ENCODE measurements at regions not wholly inside any gene's neighbourhood (a gene's known extent, or its start where the extent isn't known, plus 50 kb on each side); places are given as distances from the start of the nearest gene placed in this dataset.

GRCh38 chr12:76247026-76247646, 101.1 kb downstream of the BBS10 start:
- Mint-ChIP-seq H3K9me3 (no peaks in the 10 kb centered on the region), H3K36me3 (ENCODE audit: low read depth) (no peaks in the 10 kb centered on the region), H3K27ac (no peak overlapping the region), H3K4me1 (ENCODE audit: low read depth) (no peaks in the 10 kb centered on the region), H3K27me3 (peaks cover 25% of the 10 kb centered on the region), H3K4me3 (no peak overlapping the region)

DNA sequence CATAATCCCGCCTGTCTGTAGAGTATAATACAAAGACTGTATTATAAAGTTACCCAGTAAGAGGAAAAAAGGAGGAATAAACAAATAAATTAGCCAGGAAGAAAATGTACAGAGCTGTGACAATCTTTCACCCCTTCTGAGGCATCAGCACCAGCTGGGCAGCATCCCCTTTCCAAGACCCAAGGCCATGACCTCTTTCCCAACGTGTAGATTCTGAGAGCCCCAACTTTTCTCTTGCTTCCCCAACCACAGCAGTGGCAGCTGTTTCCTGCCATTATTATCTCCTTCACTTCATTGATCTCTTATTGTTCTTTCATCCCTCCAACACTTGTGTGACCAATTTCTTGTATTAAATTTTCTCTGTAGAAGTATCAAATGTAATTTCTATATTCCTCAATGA, 101.6 kb downstream of the BBS10 start:
- no peaks in the 10 kb centered on the region for H3K9me3 Mint-ChIP-seq
- peaks cover 24% of the 10 kb centered on the region for H3K27me3 Mint-ChIP-seq
- no peak overlapping the region for H3K27ac Mint-ChIP-seq
- H3K4me3 Mint-ChIP-seq = no peak overlapping the region
- H3K36me3 Mint-ChIP-seq (ENCODE audit: low read depth) = no peaks in the 10 kb centered on the region
- H3K4me1 Mint-ChIP-seq (ENCODE audit: low read depth) = no peaks in the 10 kb centered on the region

- Mint-ChIP-seq H3K4me1 (ENCODE audit: low read depth) (no peaks in the 10 kb centered on the region), H3K27ac (no peak overlapping the region), H3K4me3 (no peak overlapping the region), H3K27me3 (peaks cover 15% of the 10 kb centered on the region), H3K36me3 (ENCODE audit: low read depth) (no peaks in the 10 kb centered on the region), H3K9me3 (no peaks in the 10 kb centered on the region)
Observed at GRCh38 chr12:76244300-76244699, 103.9 kb downstream of the BBS10 start.

DNA sequence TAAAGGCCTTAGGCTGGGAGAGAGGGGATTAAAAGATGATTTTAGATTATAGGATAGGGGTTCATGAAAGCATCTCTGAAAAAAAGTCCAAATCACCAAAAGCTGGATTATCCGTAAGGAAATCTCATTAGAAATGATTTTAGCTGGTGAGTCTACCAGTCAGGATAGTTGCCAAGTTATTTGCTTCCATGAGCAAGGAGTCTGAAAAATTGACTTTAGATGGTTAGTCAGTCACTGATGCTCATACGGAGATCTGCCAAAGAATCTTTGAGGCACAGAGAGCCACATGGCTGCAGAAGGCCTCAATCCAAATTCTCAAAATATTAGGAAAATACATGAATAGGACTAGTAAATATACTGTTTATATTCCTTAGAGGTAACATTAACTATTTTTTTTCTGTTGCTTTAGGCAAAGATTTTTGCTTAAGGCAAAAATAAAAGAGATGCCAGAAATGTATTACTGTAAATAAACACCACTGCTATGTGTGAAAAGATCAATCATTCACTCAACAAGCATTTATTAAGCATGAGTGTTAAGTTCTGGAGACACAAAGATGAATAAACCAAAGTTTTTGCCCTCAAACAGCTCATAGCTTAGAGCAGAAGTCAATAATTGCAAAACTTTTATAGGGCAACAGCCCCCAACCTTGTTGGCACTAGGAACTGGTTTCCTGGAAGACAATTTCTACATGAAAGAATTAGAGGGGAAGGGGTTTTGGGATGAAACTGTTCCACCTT, 105.2 kb downstream of the BBS10 start:
- no peaks in the 10 kb centered on the region for H3K36me3 Mint-ChIP-seq (ENCODE audit: low read depth)
- H3K27ac Mint-ChIP-seq = no peak overlapping the region
- H3K9me3 Mint-ChIP-seq = no peaks in the 10 kb centered on the region
- H3K4me1 Mint-ChIP-seq (ENCODE audit: low read depth) = peaks cover 9% of the 10 kb centered on the region
- peaks cover 10% of the 10 kb centered on the region for H3K27me3 Mint-ChIP-seq
- no peak overlapping the region for H3K4me3 Mint-ChIP-seq

DNA sequence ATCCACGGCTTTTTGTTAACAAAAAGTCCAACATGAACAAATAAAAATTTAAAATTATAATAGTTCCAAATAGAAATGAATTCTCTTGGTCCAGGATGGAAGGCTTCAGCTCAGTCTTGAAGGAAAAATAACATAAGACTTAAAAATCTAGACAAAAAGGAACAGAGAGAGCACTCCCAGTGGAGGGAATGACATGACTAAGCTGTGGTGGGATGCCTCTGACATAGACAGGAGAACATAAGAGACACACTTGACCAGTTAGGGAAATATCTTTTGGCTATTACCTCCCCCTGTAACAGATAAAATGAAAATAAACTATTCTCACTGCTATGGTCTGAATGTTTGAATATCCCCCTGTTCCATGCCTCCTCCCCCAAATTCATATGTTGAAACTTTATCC, 106.8 kb downstream of the BBS10 start:
- Mint-ChIP-seq H3K9me3 (no peaks in the 10 kb centered on the region), H3K4me3 (no peak overlapping the region), H3K36me3 (ENCODE audit: low read depth) (no peaks in the 10 kb centered on the region), H3K27me3 (peaks cover 5% of the 10 kb centered on the region), H3K27ac (no peak overlapping the region), H3K4me1 (ENCODE audit: low read depth) (peaks cover 17% of the 10 kb centered on the region)

DNA sequence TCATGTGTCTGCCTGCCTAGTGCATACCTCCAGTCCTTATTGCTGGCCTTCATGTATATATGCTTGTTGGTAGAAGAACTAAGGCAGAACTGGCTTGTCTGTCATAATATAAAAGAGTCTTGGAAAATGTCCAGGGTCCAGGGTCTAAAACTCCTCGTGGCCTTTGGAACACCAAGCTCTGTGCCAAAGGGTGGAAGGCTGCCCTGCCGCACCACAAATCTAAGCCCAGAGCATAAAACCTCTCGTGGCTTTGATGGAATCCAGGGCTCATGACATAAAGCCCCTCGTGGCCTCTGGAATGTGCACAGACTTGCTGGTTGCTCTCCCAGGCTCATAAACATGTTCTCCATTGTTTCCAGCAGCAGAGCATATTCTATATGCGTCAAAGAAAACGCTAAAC, 107.9 kb downstream of the BBS10 start:
- H3K27me3 Mint-ChIP-seq = peaks cover 4% of the 10 kb centered on the region
- no peak overlapping the region for H3K27ac Mint-ChIP-seq
- no peaks in the 10 kb centered on the region for H3K36me3 Mint-ChIP-seq (ENCODE audit: low read depth)
- no peak overlapping the region for H3K4me3 Mint-ChIP-seq
- peaks cover 17% of the 10 kb centered on the region for H3K4me1 Mint-ChIP-seq (ENCODE audit: low read depth)
- H3K9me3 Mint-ChIP-seq = no peaks in the 10 kb centered on the region

- Mint-ChIP-seq H3K27ac (no peak overlapping the region), H3K4me1 (ENCODE audit: low read depth) (peaks cover 17% of the 10 kb centered on the region), H3K9me3 (no peaks in the 10 kb centered on the region), H3K4me3 (no peak overlapping the region), H3K27me3 (no peaks in the 10 kb centered on the region), H3K36me3 (ENCODE audit: low read depth) (no peaks in the 10 kb centered on the region)
Observed at GRCh38 chr12:76238688-76239087, 109.5 kb downstream of the BBS10 start.

DNA sequence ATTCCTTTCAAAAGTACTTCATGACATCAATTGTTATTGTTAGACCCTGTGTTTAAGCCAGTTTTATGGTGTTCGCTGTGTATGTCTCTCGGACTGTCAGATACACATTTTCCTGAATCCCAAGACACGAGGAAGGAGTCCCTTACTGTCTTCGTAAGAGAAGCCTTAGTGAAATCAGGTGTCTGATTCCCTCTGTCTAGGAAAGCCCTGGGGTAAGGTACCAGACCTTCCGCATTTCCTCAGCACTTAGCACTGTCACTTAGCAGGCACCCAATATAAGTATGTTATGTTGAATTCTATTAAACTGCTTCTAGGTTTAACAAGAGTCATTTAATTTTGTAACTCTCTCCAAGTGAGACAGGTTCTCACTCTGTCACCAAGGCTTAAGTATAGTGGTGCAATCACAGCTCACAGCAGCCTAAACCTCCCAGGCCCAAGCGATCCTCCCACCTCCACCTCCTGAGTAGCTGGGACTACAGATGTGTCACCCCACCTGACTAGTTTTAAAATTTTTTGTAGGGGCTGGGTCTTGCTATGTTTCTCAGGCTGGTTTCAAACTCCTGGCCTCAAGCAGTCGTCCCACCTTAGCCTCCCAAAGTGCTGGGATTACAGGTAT, 111.0 kb downstream of the BBS10 start:
- H3K27ac Mint-ChIP-seq = no peak overlapping the region
- no peaks in the 10 kb centered on the region for H3K27me3 Mint-ChIP-seq
- H3K9me3 Mint-ChIP-seq = no peaks in the 10 kb centered on the region
- no peaks in the 10 kb centered on the region for H3K36me3 Mint-ChIP-seq (ENCODE audit: low read depth)
- peaks cover 17% of the 10 kb centered on the region for H3K4me1 Mint-ChIP-seq (ENCODE audit: low read depth)
- H3K4me3 Mint-ChIP-seq = no peak overlapping the region

DNA sequence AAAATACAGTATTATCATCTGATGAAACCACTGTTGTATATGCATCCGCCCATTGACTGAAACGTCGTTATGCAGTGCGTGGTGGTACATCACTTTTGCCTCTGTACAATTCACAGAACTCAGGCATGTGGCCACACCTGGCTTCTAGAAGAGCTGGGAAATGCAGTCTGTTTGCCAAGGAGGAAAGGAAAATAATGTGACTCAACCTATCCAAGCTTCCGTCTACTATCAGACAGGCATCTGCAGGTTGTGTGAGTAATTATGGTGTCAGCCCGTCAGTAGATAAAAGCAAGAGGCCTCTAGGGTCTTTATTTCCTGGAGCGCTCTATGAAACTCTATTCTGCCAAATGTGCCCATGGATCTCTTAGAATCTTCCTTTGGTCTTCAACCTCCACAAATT, 111.6 kb downstream of the BBS10 start:
- Mint-ChIP-seq H3K36me3 (ENCODE audit: low read depth) (no peaks in the 10 kb centered on the region), H3K9me3 (no peaks in the 10 kb centered on the region), H3K27ac (no peak overlapping the region), H3K27me3 (no peaks in the 10 kb centered on the region), H3K4me1 (ENCODE audit: low read depth) (peaks cover 17% of the 10 kb centered on the region), H3K4me3 (no peak overlapping the region)

DNA sequence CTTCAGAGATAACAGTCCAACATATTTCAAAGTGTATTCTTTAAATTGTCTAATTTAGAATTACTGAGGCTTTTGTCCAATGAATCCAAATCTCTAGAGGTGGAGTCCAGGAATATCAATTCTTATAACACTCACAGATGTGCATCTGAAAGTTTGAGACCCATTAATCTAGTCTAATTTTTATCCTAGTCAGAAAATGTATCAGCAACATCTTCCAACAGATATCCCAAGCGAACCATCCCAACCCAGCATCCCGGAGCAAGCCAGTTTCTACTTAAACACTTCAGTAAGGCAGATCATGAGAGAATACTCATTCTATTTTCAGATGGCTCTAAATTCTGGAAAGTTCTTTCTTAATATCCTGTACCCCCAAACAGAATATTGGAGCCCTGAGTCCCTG, 113.5 kb downstream of the BBS10 start:
- no peak overlapping the region for H3K4me3 Mint-ChIP-seq
- no peaks in the 10 kb centered on the region for H3K9me3 Mint-ChIP-seq
- no peaks in the 10 kb centered on the region for H3K36me3 Mint-ChIP-seq (ENCODE audit: low read depth)
- peaks cover 17% of the 10 kb centered on the region for H3K4me1 Mint-ChIP-seq (ENCODE audit: low read depth)
- peaks cover 13% of the 10 kb centered on the region for H3K27me3 Mint-ChIP-seq
- H3K27ac Mint-ChIP-seq = no peak overlapping the region

DNA sequence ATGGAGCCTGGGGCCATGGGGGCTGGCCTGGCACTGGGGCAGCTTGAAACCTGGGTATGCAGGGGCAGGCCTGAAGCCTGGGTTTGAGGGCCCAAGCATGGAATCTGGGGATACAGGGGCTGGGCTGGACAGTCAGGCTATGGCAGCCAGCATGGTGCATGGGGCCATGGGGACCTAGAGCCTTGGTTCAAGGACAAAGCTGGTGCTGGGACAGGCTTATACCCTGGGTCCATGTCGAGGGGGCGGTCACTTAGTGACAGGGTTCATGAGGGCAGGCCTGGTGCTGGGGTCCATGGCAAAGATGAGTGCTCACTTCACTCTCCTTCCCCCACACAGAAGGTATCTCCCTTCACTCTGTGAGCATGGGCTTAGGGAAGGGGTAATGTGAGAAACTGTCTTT, 116.2 kb downstream of the BBS10 start:
- H3K27ac Mint-ChIP-seq = no peak overlapping the region
- H3K27me3 Mint-ChIP-seq = peaks cover 22% of the 10 kb centered on the region
- no peak overlapping the region for H3K4me3 Mint-ChIP-seq
- no peaks in the 10 kb centered on the region for H3K36me3 Mint-ChIP-seq (ENCODE audit: low read depth)
- H3K4me1 Mint-ChIP-seq (ENCODE audit: low read depth) = peaks cover 4% of the 10 kb centered on the region
- no peaks in the 10 kb centered on the region for H3K9me3 Mint-ChIP-seq

DNA sequence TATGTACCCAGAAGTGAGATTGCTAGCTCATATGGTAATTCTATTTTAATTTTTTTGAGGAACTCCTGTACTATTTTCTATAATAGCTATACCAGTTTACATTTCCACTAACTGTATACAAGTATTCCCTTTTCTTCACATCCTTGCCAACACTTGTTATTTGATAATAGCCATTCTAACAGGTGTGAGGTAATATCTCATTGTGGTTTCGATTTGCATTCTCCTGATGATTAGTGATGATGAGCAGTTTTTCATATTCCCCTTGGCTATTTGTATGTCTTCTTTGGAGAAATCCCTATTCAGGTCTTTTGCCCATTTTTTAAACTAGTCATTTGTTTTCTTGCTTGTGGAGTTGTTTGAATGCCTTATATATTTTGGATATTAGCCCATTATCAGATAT, 121.3 kb downstream of the BBS10 start:
- Mint-ChIP-seq H3K4me3 (no peak overlapping the region), H3K4me1 (ENCODE audit: low read depth) (peaks cover 4% of the 10 kb centered on the region), H3K27me3 (peaks cover 31% of the 10 kb centered on the region), H3K9me3 (no peaks in the 10 kb centered on the region), H3K36me3 (ENCODE audit: low read depth) (no peaks in the 10 kb centered on the region), H3K27ac (no peak overlapping the region)

- no peak overlapping the region for H3K4me3 Mint-ChIP-seq
- peaks cover 30% of the 10 kb centered on the region for H3K27me3 Mint-ChIP-seq
- no peaks in the 10 kb centered on the region for H3K9me3 Mint-ChIP-seq
- no peak overlapping the region for H3K27ac Mint-ChIP-seq
- no peaks in the 10 kb centered on the region for H3K36me3 Mint-ChIP-seq (ENCODE audit: low read depth)
- peaks cover 4% of the 10 kb centered on the region for H3K4me1 Mint-ChIP-seq (ENCODE audit: low read depth)
Observed at GRCh38 chr12:76226397-76226796, 121.8 kb downstream of the BBS10 start.

- Mint-ChIP-seq H3K27ac (no peak overlapping the region), H3K36me3 (ENCODE audit: low read depth) (no peaks in the 10 kb centered on the region), H3K27me3 (peaks cover 15% of the 10 kb centered on the region), H3K4me1 (ENCODE audit: low read depth) (peaks cover 4% of the 10 kb centered on the region), H3K9me3 (no peaks in the 10 kb centered on the region), H3K4me3 (no peak overlapping the region)
Observed at GRCh38 chr12:76223869-76224268, 124.3 kb downstream of the BBS10 start.

- peaks cover 3% of the 10 kb centered on the region for H3K27me3 Mint-ChIP-seq
- H3K9me3 Mint-ChIP-seq = no peaks in the 10 kb centered on the region
- peaks cover 3% of the 10 kb centered on the region for H3K4me1 Mint-ChIP-seq (ENCODE audit: low read depth)
- no peak overlapping the region for H3K27ac Mint-ChIP-seq
- no peaks in the 10 kb centered on the region for H3K36me3 Mint-ChIP-seq (ENCODE audit: low read depth)
- H3K4me3 Mint-ChIP-seq = no peak overlapping the region
Observed at GRCh38 chr12:76220980-76221379, 127.2 kb downstream of the BBS10 start.
